ENCODE measurements at regions not wholly inside any gene's neighbourhood (a gene's known extent, or its start where the extent isn't known, plus 50 kb on each side); places are given as distances from the start of the nearest gene placed in this dataset.

DNA sequence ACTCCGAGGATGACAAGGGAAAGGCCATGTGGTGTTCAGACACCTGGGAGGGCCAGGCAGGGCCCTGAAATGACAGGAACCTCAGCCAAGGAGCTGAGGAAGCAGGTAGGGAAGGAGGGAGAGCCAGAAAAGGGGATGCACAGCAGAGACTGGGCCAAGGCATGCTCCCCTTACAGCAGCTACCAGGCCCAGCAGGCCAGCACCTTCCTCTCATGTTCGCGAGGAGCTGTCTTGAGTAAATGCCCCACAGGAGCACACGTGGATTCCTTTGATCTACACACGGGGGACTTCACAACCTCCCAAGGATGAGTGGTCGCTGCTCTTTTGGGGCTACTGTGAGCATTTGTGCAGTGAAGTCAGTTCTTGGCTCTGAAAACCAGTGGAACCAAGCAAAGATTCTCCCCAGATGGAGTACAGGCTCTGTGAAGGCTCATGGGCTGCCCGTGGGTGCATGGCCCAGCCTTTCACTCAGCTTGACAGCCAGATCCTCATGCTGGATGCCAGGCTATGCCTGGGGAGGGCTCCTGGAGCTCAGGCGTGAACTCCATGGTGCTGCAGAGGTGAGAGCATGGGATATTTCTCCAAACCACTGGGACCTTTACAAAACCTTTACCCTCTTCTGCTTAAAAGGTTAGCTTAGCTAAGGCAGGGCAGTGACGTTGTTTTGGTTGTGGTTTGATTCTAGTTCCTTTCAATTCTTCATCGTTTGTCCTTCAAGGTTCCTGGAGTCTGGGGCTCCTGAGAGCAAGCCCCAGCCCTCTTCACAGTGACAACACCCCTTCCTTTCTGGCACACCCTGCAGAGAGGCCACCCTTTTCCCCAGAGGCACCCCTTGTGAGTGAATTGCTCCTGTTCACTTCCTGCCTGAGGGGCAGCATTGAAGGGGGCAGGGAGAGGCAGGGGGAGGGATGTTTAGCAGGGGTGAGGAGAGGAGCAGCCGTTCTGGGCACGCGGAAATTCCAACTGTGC is 74.2 kb upstream of the ZPBP start:
- DNase-seq (ENCODE audit: low spot score): no peak

DNA sequence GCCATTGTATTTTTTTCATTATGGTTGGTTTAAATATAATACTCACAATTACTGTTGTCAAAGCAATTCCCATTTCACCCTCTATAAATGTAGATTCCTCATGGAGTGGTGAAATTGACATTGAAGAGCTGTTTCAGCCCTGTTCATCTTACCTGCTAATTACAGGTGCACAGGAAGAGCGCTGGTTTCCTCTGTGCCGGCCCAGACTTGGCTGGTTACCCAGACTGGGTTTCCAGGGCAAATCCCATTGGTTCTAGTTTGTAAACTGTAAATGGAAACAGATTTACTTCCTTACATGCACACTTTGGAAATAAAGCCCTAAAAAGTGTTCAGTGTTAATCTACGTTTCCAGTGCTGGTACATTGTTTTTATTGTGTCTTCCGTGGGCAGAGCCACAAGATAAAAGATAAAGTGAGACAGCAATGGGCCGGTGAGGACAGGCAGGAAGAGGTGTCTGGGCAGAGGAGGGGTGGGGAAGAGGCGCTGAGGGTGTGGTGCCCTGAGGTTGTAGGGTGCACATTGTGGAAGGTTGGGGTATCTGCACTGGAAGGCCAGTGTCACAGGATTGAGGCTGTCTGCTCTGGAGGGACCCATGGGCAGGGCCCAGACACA is 71.6 kb upstream of the ZPBP start:
- DNase-seq (ENCODE audit: low spot score): no peak

DNA sequence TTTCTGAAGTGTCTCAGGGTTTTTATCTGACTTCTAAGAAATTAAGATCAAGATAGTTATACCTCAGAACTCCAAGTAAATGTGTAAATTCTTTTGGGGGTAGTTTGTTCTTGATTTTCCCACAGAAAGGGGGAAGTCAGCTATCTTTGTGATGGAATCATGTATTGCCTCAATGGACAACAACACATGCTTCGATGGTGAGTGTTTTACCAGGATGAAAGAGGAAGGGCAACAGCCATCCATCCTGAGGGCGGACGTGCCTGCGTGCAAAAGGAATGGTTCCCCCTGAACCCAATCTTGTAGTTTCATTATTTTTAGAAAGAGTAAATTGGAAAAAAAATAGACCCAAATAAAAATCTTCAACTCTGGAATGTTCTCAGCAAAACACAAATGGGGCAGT is 67.2 kb upstream of the ZPBP start:
- no peak for DNase-seq (ENCODE audit: low spot score)

DNA sequence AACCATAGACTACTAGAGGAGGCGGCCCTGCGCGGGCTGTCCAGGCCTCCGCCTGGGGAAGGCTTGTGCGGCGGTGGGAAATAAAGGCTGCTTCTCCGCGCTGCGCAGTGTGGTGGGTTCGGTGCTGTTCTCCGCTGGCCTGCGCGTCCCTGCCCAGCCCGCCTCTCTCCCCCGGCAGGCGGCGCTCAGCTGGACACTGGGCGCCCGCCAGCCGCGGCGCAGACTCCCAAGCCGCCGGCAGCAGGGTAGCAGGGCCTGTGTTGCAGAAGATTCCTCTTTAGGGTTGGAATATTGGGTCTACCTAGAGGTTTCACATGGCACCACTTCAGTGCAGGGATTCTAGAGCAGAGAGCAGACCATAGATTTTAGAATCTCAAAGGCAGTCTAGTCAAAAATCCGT is 66.1 kb upstream of the ZPBP start:
- DNase-seq (ENCODE audit: low spot score): no peak

DNA sequence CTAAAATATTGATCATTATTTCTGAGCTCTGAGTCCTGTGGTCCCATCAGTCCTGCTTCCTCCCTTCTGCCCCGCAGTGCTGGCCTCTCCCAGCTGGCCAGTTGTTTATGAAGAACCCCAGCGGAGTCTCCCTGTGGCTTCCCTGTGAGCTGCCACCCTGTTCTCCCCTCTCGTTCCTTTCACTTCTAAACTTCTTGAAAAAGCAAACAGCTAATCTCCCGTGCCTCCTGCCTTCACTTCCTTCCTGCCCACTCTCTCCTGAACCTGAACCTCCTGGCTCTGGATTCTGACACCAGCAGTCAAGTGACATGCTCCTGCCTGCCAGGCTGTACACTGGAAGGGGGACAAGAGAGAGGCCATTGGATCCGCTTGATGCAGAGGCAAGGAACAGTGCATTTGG is 63.7 kb upstream of the ZPBP start:
- DNase-seq (ENCODE audit: low spot score): no peak

DNA sequence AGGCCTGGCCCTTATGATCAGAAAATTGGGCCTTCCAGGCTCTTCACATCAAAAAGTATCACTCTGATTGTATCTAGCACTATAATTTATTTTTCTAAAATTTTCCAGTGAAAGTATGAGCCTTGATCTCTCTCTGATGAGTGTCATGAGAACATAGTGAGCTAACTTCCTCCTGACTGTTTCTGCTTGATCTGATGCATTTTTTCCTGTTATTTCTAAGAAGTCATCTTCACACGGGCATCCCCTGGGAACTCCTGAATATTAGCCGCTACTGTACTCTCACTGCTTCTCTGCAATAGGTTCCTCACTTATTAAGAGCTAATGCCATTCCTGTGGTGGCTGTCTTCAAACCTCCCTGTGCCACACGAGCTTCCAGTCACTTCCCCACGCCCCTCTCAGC is 63.1 kb upstream of the ZPBP start:
- no peak for DNase-seq (ENCODE audit: low spot score)

DNA sequence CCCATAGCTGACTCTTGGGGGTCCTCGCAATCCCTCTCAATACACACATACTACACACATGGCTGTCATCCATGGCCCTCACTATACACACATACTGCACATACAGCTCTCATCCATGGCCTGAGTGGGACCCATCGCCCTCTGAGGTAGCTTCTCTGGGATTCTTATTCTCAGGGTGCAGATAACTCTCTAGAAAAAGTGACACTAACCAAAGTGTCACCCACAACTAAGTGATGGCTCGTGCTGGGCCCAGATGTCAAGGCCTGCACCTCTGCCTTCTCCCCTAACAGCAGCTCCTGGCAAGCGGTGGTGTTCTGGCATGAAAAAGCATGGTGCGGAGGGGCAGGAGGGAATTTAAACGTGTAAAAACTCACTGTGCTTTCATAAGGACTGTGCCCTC is 62.7 kb upstream of the ZPBP start:
- DNase-seq (ENCODE audit: low spot score): no peak

DNA sequence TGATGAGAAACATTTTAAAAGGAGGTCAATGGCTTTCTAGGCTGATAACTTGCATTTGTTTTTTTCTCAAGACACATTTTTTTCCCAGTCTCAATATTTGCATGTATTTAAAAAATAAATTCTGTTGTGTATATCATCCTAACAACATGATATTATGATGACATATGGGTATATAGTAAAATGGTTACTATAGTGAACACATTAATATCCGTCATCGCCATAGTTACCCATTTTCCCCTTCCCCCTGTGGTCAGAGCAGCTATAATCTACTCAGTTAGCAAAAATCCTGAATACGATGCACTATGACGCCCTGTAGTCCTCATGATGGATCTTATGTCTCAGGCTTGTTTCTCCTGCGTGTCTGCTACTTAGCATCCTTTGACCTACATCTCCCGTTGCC is 60.9 kb upstream of the ZPBP start:
- DNase-seq (ENCODE audit: low spot score): no peak

DNA sequence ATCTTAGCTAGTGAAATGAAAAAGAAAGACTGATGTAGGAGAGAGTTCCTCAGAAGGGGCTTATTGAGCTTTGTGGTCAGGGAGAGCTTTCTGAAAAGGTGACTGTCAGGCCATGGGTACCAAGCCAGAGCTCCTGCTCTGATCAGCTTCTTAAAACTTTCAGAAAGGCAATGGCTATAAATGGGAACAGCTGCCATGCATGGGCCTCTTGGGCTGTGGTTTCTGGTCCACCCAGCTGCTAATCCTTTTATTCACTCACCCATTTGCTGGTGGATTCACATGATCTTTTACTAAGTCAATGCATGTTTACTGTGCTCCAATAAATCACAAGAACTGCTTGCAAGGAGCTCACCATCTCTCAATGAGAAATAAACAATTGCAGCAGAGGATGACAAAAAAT is 60.1 kb upstream of the ZPBP start:
- no peak for DNase-seq (ENCODE audit: low spot score)

DNA sequence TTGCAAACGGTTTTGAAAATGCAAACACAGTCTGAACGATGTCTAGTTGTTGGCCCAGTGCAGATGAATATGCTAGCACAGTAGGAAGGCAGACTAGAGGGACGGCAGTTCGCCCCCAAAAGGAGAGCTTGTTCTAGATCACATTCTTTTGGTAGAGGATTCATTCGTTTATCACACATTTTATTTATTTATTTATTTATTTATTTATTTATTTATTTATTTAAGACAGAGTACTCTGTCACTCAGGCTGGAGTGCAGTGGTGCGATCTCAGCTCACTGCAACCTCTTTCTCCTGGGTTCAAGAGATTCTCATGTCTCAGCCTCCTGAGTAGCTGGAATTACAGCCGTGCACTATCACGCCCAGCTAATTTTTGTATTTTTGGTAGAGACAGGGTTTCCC is 59.4 kb upstream of the ZPBP start:
- no peak for DNase-seq (ENCODE audit: low spot score)

DNA sequence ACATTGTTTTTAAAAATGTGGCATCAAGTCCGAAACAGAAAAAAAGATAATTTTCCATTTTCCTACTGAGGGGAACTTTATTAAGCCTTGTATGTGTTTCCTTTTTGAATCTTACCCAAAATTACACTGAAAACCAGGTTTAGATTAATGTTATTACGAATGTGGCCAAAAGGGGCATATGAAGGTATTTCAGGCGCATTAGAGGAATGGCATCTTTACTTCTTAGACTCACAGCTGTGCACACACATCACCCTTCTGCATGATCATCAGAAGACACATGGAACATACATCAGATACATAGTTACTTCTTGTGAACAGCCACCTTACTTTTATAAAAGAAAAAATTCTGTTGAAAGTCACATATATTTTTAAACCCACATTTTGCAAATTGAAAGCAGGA is 58.6 kb upstream of the ZPBP start:
- no peak for DNase-seq (ENCODE audit: low spot score)

DNA sequence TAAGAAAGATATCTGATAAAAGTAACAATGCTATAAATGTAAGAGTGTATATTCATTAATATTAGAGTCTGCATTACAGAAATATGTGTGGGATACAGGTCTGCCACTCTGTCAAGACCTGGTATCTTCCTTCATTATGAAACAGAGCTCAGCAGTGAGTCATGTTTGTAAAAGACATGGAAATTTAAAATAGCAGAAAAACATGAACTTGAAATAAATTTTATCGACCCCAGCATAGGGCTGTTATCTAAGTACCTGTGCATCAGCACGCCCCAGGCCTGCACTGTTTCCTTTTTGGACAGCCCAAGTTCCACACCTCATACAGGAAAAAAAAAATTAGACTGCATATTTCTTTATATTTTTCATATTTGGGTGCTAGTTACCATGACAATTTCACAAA is 58.0 kb upstream of the ZPBP start:
- DNase-seq (ENCODE audit: low spot score): no peak

DNA sequence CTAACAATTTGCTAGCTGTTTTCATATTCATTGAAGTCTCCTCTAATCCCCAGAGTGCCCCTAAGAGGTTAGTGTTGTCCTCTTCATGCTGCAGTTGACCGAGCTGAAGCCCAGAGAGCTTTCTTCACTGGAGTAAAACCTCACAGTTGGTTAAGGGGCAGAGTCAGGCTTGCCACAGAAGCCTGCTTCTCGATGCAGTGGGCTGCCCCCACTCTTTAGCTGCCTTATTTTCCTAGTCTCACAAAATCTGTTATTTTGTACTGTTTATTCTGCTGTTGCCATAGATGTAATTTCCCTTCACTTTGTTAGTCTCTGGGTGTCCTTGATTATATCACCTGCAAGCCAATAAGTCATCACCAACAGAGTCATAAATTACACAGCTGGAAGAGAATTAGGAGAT is 56.3 kb upstream of the ZPBP start:
- DNase-seq (ENCODE audit: low spot score): no peak

DNA sequence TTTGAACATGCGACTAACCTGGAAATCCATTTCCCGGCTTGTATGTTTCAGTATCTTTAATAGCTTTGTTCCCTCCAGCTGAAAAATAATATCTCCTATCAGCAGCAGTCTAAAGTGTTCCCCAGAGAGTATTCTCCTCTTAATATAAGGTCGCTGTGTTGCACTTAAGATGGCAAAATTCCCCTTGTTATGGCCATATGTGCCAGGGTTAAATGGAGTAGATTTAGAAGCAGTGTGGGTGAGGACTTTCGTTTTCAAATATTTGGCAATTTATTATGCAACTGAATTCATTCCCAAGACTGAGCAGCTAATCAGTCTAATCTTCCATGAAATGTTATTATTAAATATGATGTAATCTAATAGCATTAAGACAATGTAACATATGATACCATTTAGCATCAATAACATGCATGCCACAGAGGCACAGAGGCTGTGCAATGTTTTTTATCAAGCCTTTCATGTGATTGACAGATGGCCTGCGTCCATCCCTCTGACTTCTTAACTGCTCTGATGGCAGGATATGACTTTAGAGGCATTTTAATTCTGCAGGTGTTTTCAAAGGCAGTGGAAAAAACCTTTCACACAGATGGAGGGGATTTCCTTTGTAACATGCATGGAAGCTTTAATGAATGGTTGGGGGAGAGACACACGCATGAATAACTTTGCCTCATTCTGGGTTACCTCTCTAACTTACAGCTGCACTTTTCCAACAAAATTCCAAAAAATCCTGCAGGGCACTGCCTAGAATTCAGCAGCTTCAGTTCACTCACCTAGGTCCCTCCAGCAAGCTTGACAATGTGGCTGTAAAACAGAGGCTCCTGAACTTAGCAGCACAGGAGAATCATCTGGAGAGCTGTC is 55.1 kb upstream of the ZPBP start:
- DNase-seq (ENCODE audit: low spot score): no peak

DNA sequence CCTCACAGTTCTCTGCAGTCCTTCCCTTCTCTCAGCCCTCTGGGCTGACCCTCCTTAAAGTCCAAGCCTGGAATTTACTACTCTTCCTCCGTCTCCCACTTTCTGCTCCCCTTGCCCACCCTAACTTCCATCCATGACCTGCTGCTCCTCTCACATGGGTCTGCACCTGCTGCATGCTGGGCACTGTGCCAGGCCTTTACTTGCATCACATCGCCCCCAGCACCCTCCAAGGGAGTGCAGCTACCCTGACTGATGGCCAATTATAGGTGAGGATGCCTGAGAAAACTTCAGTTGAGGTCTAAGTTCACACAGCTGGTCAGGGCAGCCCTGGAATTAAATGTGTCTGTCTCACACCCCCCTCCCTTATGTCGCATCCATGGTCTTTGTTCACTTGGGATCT is 53.6 kb upstream of the ZPBP start:
- DNase-seq (ENCODE audit: low spot score): no peak

DNA sequence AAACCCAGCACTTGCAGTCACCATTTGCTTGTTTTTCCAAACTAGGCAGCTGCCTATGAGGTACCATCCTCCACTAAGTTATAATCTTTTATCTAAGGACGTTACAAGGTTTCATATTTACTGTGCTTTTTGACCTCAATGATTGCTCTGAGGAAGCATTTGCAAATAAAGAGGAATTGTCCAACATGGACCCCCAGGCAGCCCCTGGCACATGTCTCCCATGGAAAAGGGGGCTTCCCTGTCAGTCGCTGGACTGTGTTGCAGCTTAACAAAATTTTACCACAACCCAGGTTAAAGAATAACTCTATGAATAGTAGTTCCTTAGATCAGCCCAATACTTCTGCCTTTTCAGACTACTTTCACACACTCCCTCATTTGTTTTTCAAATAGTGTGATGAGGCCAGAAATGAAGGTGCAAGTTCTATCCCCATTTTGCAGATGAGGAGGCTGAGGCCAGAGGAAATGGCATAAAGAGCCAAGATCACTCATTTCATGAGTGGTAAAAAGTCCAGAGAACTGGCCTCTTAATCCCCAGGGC is 52.8 kb upstream of the ZPBP start:
- no peak for DNase-seq (ENCODE audit: low spot score)

DNA sequence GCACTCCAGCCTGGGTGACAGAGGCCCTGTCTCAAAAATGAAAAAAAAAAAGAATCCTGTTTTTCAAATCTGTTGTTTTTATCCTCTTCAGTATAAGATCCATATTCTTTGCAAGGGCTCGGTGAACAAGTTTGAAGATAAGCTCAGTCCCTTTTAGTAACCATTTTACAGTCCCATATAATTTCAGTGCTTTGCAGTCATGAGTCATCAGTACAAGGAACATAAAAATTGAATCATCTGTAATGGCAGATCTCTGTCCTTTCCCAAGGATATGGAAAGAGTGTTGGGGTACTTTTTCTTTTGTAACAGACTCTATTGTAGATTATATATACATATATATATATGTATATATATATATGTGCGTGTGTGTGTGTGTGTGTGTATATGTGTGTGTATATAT is 52.2 kb upstream of the ZPBP start:
- no peak for DNase-seq (ENCODE audit: low spot score)

Measured in hematopoietic multipotent progenitor cell treated with erythropoietin and hydrocortisone succinate and interleukin-3 and kit ligand, for 17 days (in vitro differentiated cells).